ENCODE measurements at regions not wholly inside any gene's neighbourhood (a gene's known extent, or its start where the extent isn't known, plus 50 kb on each side); places are given as distances from the start of the nearest gene placed in this dataset.

- DNase-seq (ENCODE audit: low read depth), result no peak
- no peak overlapping the region for H3K4me3 ChIP-seq (ENCODE audit: low read depth, low read length)
These were observed 400.6 kb upstream of the ID2 start for GRCh38 chr2:8281234-8281633.

- no peak overlapping the region for H3K4me3 ChIP-seq (ENCODE audit: low read depth, low read length)
- no peak for DNase-seq (ENCODE audit: low read depth)
These were observed 399.7 kb upstream of the ID2 start for GRCh38 chr2:8281950-8282857.

GRCh38 chr2:8282858-8283252, 399.0 kb upstream of the ID2 start:
- no peak for DNase-seq (ENCODE audit: low read depth)
- H3K4me3 ChIP-seq (ENCODE audit: low read depth, low read length), result no peak overlapping the region

- no peak overlapping the region for H3K4me3 ChIP-seq (ENCODE audit: low read depth, low read length)
These were observed 396.8 kb upstream of the ID2 start for GRCh38 chr2:8285081-8285480.

GRCh38 chr2:8285898-8286297, 396.0 kb upstream of the ID2 start:
- no peak overlapping the region for H3K4me3 ChIP-seq (ENCODE audit: low read depth, low read length)
- DNase-seq (ENCODE audit: low read depth), result no peak

More at GRCh38 chr2:8285081-8285480, 396.8 kb upstream of the ID2 start:
- no peak for DNase-seq (ENCODE audit: low read depth)

- H3K4me3 ChIP-seq (ENCODE audit: low read depth, low read length), result no peak overlapping the region
- no peak for DNase-seq (ENCODE audit: low read depth)
These were observed 393.6 kb upstream of the ID2 start for GRCh38 chr2:8288206-8288605.

GRCh38 chr2:8289111-8289510, 392.7 kb upstream of the ID2 start:
- no peak for DNase-seq (ENCODE audit: low read depth)
- no peak overlapping the region for H3K4me3 ChIP-seq (ENCODE audit: low read depth, low read length)

GRCh38 chr2:8290771-8291352, 391.0 kb upstream of the ID2 start:
- no peak overlapping the region for H3K4me3 ChIP-seq (ENCODE audit: low read depth, low read length)
- no peak for DNase-seq (ENCODE audit: low read depth)

- DNase-seq (ENCODE audit: low read depth), result no peak
These were observed 385.6 kb upstream of the ID2 start for GRCh38 chr2:8296306-8296705.

GRCh38 chr2:8297376-8298231, 384.3 kb upstream of the ID2 start:
- no peak for DNase-seq (ENCODE audit: low read depth)
- no peak overlapping the region for H3K4me3 ChIP-seq (ENCODE audit: low read depth, low read length)

More at GRCh38 chr2:8296306-8296705, 385.6 kb upstream of the ID2 start:
- H3K4me3 ChIP-seq (ENCODE audit: low read depth, low read length), result no peak overlapping the region

GRCh38 chr2:8298783-8299182, 383.1 kb upstream of the ID2 start:
- DNase-seq (ENCODE audit: low read depth), result no peak
- H3K4me3 ChIP-seq (ENCODE audit: low read depth, low read length), result no peak overlapping the region

GRCh38 chr2:8300216-8300615, 381.6 kb upstream of the ID2 start:
- no peak overlapping the region for H3K4me3 ChIP-seq (ENCODE audit: low read depth, low read length)
- no peak for DNase-seq (ENCODE audit: low read depth)

GRCh38 chr2:8300905-8301304, 381.0 kb upstream of the ID2 start:
- DNase-seq (ENCODE audit: low read depth), result no peak

GRCh38 chr2:8303322-8303832, 378.5 kb upstream of the ID2 start:
- H3K4me3 ChIP-seq (ENCODE audit: low read depth, low read length), result no peak overlapping the region
- DNase-seq (ENCODE audit: low read depth), result no peak

More at GRCh38 chr2:8300905-8301304, 381.0 kb upstream of the ID2 start:
- H3K4me3 ChIP-seq (ENCODE audit: low read depth, low read length), result no peak overlapping the region

GRCh38 chr2:8304821-8305766, 376.8 kb upstream of the ID2 start:
- DNase-seq (ENCODE audit: low read depth), result no peak
- H3K4me3 ChIP-seq (ENCODE audit: low read depth, low read length), result no peak overlapping the region

GRCh38 chr2:8306530-8307351, 375.1 kb upstream of the ID2 start:
- DNase-seq (ENCODE audit: low read depth), result no peak
- no peak overlapping the region for H3K4me3 ChIP-seq (ENCODE audit: low read depth, low read length)

- no peak for DNase-seq (ENCODE audit: low read depth)
- no peak overlapping the region for H3K4me3 ChIP-seq (ENCODE audit: low read depth, low read length)
These were observed 374.2 kb upstream of the ID2 start for GRCh38 chr2:8307606-8308180.

GRCh38 chr2:8309131-8309530, 372.7 kb upstream of the ID2 start:
- no peak overlapping the region for H3K4me3 ChIP-seq (ENCODE audit: low read depth, low read length)
- no peak for DNase-seq (ENCODE audit: low read depth)

Data from skeletal muscle cell (primary cell).